ENCODE measurements at regions not wholly inside any gene's neighbourhood (a gene's known extent, or its start where the extent isn't known, plus 50 kb on each side); places are given as distances from the start of the nearest gene placed in this dataset.
A peak's percentile ranks its signal among the peaks of the same experiment; 100 is the strongest.

DNA sequence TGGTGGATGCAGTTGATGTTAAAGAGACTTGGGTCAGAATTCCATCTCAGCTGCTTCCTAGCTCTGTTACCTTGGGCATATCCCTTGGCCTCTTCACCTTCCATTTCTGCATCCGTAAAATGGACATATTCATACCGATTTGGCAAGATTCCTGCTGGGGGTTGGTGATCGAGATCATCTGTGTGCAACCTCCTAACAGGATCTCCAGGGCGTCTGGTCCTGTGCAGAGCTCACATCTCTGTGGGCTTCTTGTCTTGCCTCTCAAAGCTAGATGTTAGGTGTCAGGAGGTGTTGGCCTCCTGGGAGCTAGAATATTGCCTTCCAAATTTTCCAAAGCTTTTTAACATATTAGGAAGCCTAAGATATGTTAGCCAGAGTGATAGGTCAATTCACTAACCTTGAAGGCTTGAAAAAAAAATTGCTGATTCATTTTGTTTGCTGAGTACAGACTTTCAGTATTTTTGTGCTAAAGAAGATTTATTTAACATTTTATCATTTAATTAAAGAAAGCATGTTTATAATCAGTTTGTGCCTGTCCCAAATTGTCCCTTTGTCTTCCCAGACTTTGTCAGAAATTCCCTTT, 69.7 kb upstream of the ZNF516 start:
- FAIRE-seq (peak; percentile 13), DNase-seq (ENCODE audit: low read depth) (no peak)
- Histone ChIP-seq H3K27me3 (ENCODE audit: control insufficient read depth, insufficient read depth, low read length) (no peaks in the 10 kb centered on the region), H3K36me3 (ENCODE audit: control insufficient read depth, insufficient read depth, low read length) (no peaks in the 10 kb centered on the region), H3K4me3 (ENCODE audit: low read depth, low read length) (no peak overlapping the region)
- TF ChIP-seq, protein P1, sequence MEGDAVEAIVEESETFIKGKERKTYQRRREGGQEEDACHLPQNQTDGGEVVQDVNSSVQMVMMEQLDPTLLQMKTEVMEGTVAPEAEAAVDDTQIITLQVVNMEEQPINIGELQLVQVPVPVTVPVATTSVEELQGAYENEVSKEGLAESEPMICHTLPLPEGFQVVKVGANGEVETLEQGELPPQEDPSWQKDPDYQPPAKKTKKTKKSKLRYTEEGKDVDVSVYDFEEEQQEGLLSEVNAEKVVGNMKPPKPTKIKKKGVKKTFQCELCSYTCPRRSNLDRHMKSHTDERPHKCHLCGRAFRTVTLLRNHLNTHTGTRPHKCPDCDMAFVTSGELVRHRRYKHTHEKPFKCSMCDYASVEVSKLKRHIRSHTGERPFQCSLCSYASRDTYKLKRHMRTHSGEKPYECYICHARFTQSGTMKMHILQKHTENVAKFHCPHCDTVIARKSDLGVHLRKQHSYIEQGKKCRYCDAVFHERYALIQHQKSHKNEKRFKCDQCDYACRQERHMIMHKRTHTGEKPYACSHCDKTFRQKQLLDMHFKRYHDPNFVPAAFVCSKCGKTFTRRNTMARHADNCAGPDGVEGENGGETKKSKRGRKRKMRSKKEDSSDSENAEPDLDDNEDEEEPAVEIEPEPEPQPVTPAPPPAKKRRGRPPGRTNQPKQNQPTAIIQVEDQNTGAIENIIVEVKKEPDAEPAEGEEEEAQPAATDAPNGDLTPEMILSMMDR (IDR thresholded peaks at IDR 0.05; ENCODE audit: insufficient read depth, low read length, severe bottlenecking), result no peak

DNA sequence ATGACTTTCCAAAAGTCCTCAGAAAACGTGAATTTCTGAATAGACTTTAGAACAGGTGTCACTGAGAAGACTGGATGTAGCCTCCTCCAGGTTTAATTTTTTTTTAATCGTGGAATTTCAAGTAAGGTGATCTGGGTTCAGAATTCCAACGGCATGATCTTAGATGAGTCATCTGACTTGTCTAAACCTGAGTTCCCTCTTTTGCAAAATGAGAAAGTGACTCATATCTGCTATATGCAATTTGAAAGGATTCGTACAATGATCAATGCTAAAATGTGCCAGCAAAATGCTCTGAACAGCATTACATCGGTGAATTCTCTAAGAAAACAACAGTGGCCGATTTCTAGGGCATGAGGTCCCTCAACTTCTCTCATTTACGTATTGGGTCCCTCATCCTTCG, 69.1 kb upstream of the ZNF516 start:
- H3K36me3 ChIP-seq (ENCODE audit: control insufficient read depth, insufficient read depth, low read length), result no peaks in the 10 kb centered on the region
- H3K4me3 ChIP-seq (ENCODE audit: low read depth, low read length), result no peak overlapping the region
- no peaks in the 10 kb centered on the region for H3K27me3 ChIP-seq (ENCODE audit: control insufficient read depth, insufficient read depth, low read length)
- TF ChIP-seq, protein P1 (IDR thresholded peaks at IDR 0.05; ENCODE audit: insufficient read depth, low read length, severe bottlenecking), result no peak
- DNase-seq (ENCODE audit: low read depth), result peak; percentile 98
- FAIRE-seq, result no peak

DNA sequence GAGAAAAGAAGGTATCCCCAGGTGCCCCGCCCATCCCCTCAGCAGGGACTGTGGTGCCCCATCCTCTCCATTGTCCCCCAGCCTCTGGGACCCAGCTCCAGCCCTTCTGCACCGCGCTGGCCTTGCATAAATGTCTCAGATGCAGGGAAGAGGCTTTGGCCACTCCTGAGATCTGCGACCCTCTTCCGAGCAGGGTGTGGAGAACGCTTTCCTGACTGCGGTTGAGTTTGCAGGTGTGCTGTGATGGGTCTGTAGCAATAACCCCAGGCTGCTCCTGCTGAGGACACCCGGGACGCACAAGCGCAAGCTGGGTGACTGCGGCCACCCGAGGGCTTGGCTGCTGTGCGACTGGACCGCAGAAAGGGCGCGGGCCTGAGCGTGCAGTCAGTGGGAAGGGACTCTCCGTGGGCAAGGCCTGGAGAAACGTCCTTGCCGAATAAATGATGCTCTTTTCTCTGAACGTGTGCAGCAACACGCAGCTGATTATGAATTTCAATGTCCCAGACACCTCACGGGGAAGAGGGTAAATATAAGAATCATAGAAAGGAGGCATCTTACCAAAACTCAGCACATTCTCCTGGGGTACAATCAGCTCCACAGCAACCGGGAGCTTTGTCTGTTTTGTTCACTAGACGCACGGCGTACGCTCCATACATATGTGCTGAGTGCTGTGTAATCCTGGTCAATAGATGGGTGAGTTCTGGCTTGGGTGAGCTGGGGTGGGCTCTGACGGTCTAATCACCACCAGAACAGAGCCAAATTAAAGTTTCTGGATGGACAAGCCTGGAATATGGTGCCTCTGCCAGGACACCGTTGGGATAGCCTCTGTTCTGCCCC, 67.5 kb upstream of the ZNF516 start:
- Histone ChIP-seq H3K27me3 (ENCODE audit: control insufficient read depth, insufficient read depth, low read length) (no peaks in the 10 kb centered on the region), H3K4me3 (ENCODE audit: low read depth, low read length) (no peak overlapping the region), H3K36me3 (ENCODE audit: control insufficient read depth, insufficient read depth, low read length) (no peaks in the 10 kb centered on the region)
- TF ChIP-seq, protein P1 (IDR thresholded peaks at IDR 0.05; ENCODE audit: insufficient read depth, low read length, severe bottlenecking), result no peak
- DNase-seq (ENCODE audit: low read depth), result no peak
- FAIRE-seq, result no peak

DNA sequence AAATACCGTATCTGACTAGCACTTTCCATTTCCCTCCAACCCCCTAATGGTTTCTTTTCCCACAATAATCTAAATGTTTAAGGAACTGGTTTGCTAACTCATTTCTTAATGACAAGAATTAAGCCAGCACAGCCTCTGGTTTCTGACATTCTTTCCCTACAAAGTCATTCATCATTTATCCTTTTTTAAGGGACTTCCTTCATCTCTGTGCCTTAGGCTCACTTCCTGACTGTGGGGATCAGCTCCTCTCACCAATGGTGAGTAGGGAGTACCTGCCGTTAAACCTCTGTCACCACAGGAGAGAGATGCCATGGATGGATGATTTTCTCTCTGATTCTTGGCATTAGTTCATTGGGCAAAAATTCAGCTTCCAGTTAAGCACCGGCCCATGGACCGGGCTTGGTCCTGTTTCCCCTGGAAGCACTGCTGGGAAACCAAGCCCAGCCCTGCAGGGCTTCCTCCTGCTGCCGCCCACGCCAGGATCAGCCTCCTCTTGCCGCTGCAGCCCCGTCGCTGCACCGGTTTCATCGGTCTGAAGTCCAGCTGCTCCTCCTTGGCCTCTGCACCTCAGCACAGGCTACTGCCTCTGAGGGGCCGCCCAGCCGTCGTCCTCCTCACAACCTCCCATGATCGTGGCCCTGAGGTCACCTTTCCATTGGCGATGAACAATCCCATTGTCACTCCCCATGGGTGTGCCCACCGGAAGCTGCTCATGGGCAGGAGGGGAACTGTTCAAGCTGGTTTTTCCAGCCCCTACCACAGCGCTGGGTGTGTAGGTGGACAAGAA, 64.0 kb upstream of the ZNF516 start:
- TF ChIP-seq, protein P1 (IDR thresholded peaks at IDR 0.05; ENCODE audit: insufficient read depth, low read length, severe bottlenecking), result no peak
- peak; percentile 68 for FAIRE-seq
- DNase-seq (ENCODE audit: low read depth), result peak; percentile 84
- Histone ChIP-seq H3K27me3 (ENCODE audit: control insufficient read depth, insufficient read depth, low read length) (no peaks in the 10 kb centered on the region), H3K36me3 (ENCODE audit: control insufficient read depth, insufficient read depth, low read length) (no peaks in the 10 kb centered on the region), H3K4me3 (ENCODE audit: low read depth, low read length) (no peak overlapping the region)

DNA sequence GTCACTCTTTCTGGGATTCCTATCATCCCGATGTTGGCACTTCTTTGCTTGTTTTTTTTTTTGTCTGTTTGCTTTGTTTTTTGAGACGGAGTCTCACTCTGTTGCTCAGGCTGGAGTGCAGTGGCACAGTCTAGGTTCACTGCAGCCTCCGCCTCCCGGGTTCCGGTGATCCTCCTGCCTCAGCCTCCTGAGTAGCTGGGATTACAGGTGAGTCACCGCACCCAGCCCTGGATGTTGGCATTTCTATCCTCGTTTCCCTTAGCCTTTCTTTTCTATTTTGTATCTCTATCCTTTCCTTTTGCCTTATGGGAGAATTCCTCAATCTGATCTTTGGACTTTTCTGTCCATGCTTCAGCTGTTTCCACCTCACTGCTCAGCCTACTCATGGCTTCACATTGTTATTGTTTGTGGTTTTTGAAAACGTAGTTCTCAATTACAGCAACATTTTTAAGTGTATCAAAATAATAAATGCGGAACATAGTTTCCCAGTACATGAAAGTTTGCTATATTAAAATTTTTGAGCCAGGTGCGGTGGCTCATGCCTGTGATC, 62.1 kb upstream of the ZNF516 start:
- Histone ChIP-seq H3K27me3 (ENCODE audit: control insufficient read depth, insufficient read depth, low read length) (no peaks in the 10 kb centered on the region), H3K36me3 (ENCODE audit: control insufficient read depth, insufficient read depth, low read length) (no peaks in the 10 kb centered on the region), H3K4me3 (ENCODE audit: low read depth, low read length) (no peak overlapping the region)
- FAIRE-seq (no peak), DNase-seq (ENCODE audit: low read depth) (no peak)
- TF ChIP-seq, protein P1 (IDR thresholded peaks at IDR 0.05; ENCODE audit: insufficient read depth, low read length, severe bottlenecking), result no peak
